Endothelial cell (in vitro differentiated cells): ENCODE measurements at regions not wholly inside any gene's neighbourhood (a gene's known extent, or its start where the extent isn't known, plus 50 kb on each side); places are given as distances from the start of the nearest gene placed in this dataset.

Experiments
- DNase-seq: peaks from one replicate; pipeline ENCODE4 v3.0.0; 2021; ENCODE audit warnings: low spot score
- H3K27ac Mint-ChIP-seq: one replicate; pipeline ENCODE4 v1.8.0; 2021; ENCODE audit warnings: mixed read lengths, inconsistent platforms; ENCODE audit not compliant: unreplicated experiment
- H3K27me3 Mint-ChIP-seq: one replicate; pipeline ENCODE4 v1.8.0; 2021; ENCODE audit warnings: mild to moderate bottlenecking, moderate library complexity, mixed read lengths, inconsistent platforms; ENCODE audit not compliant: unreplicated experiment
- H3K36me3 Mint-ChIP-seq: one replicate; pipeline ENCODE4 v1.8.0; 2021; ENCODE audit warnings: mild to moderate bottlenecking, low read depth, mixed read lengths, inconsistent platforms; ENCODE audit not compliant: unreplicated experiment
- H3K4me1 Mint-ChIP-seq: one replicate; pipeline ENCODE4 v1.8.0; 2021; ENCODE audit warnings: mild to moderate bottlenecking, mixed read lengths, inconsistent platforms; ENCODE audit not compliant: unreplicated experiment
- H3K4me3 Mint-ChIP-seq: one replicate; pipeline ENCODE4 v1.8.0; 2021; ENCODE audit warnings: mild to moderate bottlenecking, mixed read lengths, inconsistent platforms; ENCODE audit not compliant: unreplicated experiment
- H3K9me3 Mint-ChIP-seq: one replicate; pipeline ENCODE4 v1.8.0; 2021; ENCODE audit warnings: mixed read lengths, inconsistent platforms; ENCODE audit not compliant: unreplicated experiment
- CTCF ChIP-seq: fragments of 200-600 bp; sonication (generic); IDR thresholded peaks from one replicate; pipeline ENCODE4 v1.5.0; 2021; ENCODE audit warnings: antibody characterized with exemption; ENCODE audit not compliant: unreplicated experiment

GRCh38 chr1:118486199-118486598, 301.2 kb upstream of the SPAG17 start:
- H3K4me3 Mint-ChIP-seq, result no peak overlapping the region
- H3K4me1 Mint-ChIP-seq, result peaks cover 7% of the 10 kb centered on the region
- H3K36me3 Mint-ChIP-seq, result no peaks in the 10 kb centered on the region
- H3K9me3 Mint-ChIP-seq, result no peaks in the 10 kb centered on the region
- TF ChIP-seq CTCF, result no peak
- H3K27me3 Mint-ChIP-seq, result no peaks in the 10 kb centered on the region
- DNase-seq, result no peak
- no peak overlapping the region for H3K27ac Mint-ChIP-seq

GRCh38 chr1:118485757-118486156, 300.7 kb upstream of the SPAG17 start:
- Mint-ChIP-seq H3K9me3 (no peaks in the 10 kb centered on the region), H3K36me3 (no peaks in the 10 kb centered on the region), H3K4me1 (peaks cover 7% of the 10 kb centered on the region), H3K4me3 (no peak overlapping the region), H3K27me3 (no peaks in the 10 kb centered on the region), H3K27ac (no peak overlapping the region)
- no peak for TF ChIP-seq CTCF
- no peak for DNase-seq

GRCh38 chr1:118484893-118485292, 299.9 kb upstream of the SPAG17 start:
- Mint-ChIP-seq H3K36me3 (no peaks in the 10 kb centered on the region), H3K4me3 (no peak overlapping the region), H3K4me1 (peaks cover 7% of the 10 kb centered on the region), H3K9me3 (no peaks in the 10 kb centered on the region), H3K27ac (no peak overlapping the region), H3K27me3 (no peaks in the 10 kb centered on the region)
- DNase-seq, result no peak
- no peak for TF ChIP-seq CTCF

- DNase-seq, result no peak
- no peak for TF ChIP-seq CTCF
- H3K27me3 Mint-ChIP-seq, result no peaks in the 10 kb centered on the region
- H3K4me3 Mint-ChIP-seq, result no peak overlapping the region
- no peaks in the 10 kb centered on the region for H3K4me1 Mint-ChIP-seq
- H3K9me3 Mint-ChIP-seq, result no peaks in the 10 kb centered on the region
- H3K27ac Mint-ChIP-seq, result no peak overlapping the region
- no peaks in the 10 kb centered on the region for H3K36me3 Mint-ChIP-seq
Measured at GRCh38 chr1:118483245-118484006, 298.4 kb upstream of the SPAG17 start.

GRCh38 chr1:118481126-118481525, 296.1 kb upstream of the SPAG17 start:
- TF ChIP-seq CTCF, result no peak
- Mint-ChIP-seq H3K27me3 (no peaks in the 10 kb centered on the region), H3K27ac (no peak overlapping the region), H3K4me1 (no peaks in the 10 kb centered on the region), H3K36me3 (no peaks in the 10 kb centered on the region), H3K9me3 (no peaks in the 10 kb centered on the region), H3K4me3 (no peak overlapping the region)
- DNase-seq, result no peak
